ENCODE measurements at regions not wholly inside any gene's neighbourhood (a gene's known extent, or its start where the extent isn't known, plus 50 kb on each side); places are given as distances from the start of the nearest gene placed in this dataset.

- ATAC-seq (no peak), FAIRE-seq (no peak), DNase-seq (ENCODE audit: low read depth, low spot score) (no peak)
- H3K36me3 ChIP-seq (ENCODE audit: control insufficient read depth in 2 of 2, insufficient read depth in 2 of 2, low read length in 1 of 2), result no peaks in the 10 kb centered on the region
- ChIA-PET CTCF (no interaction called here), RAD21 (ENCODE audit: unreplicated experiment) (no interaction called here), POLR2A (no interaction called here), SMC1A (ENCODE audit: uncharacterized antibody, unreplicated experiment) (no interaction called here)
- H3K4me1 ChIP-seq (ENCODE audit: control insufficient read depth, insufficient read depth, low read length), result no peaks in the 10 kb centered on the region
- no peak overlapping the region for H2AFZ ChIP-seq (ENCODE audit: control insufficient read depth, low read depth, low read length)
- no peak overlapping the region for H3K4me2 ChIP-seq (ENCODE audit: control insufficient read depth, insufficient read depth)
- no peaks in the 10 kb centered on the region for H3K27me3 ChIP-seq (replicated peaks in 1 of 2; ENCODE audit: control insufficient read depth in 2 of 2, insufficient read depth in 2 of 2, low read length in 1 of 2)
- H3K79me2 ChIP-seq (ENCODE audit: control insufficient read depth, insufficient read depth, low read length), result no peaks in the 10 kb centered on the region
- H3K27ac ChIP-seq (ENCODE audit: control insufficient read depth, insufficient read depth), result no peak overlapping the region
- intact Hi-C loops (cut with micrococcal nuclease; ENCODE audit: unreplicated experiment), result no loop called here
- H3K9me3 ChIP-seq (replicated peaks; ENCODE audit: control insufficient read depth, insufficient read depth, low read length), result no peaks in the 10 kb centered on the region
- WGBS (ENCODE audit: insufficient coverage, insufficient replicate concordance, low lambda C conversion rate, missing lambda C conversion rate), result 20% methylated on average over 1 of the region's 1 CpG
- TF ChIP-seq SPI1 (IDR thresholded peaks at IDR 0.05; ENCODE audit: borderline replicate concordance, insufficient read depth, low read depth, low read length), result no peak
- TF ChIP-seq NR2F1 (conservative IDR thresholded peaks at IDR 0.05), result no peak
- TF ChIP-seq, protein P1, sequence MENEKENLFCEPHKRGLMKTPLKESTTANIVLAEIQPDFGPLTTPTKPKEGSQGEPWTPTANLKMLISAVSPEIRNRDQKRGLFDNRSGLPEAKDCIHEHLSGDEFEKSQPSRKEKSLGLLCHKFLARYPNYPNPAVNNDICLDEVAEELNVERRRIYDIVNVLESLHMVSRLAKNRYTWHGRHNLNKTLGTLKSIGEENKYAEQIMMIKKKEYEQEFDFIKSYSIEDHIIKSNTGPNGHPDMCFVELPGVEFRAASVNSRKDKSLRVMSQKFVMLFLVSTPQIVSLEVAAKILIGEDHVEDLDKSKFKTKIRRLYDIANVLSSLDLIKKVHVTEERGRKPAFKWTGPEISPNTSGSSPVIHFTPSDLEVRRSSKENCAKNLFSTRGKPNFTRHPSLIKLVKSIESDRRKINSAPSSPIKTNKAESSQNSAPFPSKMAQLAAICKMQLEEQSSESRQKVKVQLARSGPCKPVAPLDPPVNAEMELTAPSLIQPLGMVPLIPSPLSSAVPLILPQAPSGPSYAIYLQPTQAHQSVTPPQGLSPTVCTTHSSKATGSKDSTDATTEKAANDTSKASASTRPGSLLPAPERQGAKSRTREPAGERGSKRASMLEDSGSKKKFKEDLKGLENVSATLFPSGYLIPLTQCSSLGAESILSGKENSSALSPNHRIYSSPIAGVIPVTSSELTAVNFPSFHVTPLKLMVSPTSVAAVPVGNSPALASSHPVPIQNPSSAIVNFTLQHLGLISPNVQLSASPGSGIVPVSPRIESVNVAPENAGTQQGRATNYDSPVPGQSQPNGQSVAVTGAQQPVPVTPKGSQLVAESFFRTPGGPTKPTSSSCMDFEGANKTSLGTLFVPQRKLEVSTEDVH (IDR thresholded peaks at IDR 0.05; ENCODE audit: low read depth, partially characterized antibody), result no peak
- no peak for TF ChIP-seq ZZZ3 (IDR thresholded peaks at IDR 0.05; ENCODE audit: control insufficient read depth, insufficient read length, low read depth)
- TF ChIP-seq IKZF1 (conservative IDR thresholded peaks at IDR 0.05), result no peak
- no peak for TF ChIP-seq REST (IDR thresholded peaks at IDR 0.05; ENCODE audit: low read depth, low read length)
- no peak for TF ChIP-seq ESRRA (IDR thresholded peaks at IDR 0.05; ENCODE audit: low read length)
- TF ChIP-seq, protein P2, sequence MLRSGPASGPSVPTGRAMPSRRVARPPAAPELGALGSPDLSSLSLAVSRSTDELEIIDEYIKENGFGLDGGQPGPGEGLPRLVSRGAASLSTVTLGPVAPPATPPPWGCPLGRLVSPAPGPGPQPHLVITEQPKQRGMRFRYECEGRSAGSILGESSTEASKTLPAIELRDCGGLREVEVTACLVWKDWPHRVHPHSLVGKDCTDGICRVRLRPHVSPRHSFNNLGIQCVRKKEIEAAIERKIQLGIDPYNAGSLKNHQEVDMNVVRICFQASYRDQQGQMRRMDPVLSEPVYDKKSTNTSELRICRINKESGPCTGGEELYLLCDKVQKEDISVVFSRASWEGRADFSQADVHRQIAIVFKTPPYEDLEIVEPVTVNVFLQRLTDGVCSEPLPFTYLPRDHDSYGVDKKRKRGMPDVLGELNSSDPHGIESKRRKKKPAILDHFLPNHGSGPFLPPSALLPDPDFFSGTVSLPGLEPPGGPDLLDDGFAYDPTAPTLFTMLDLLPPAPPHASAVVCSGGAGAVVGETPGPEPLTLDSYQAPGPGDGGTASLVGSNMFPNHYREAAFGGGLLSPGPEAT (IDR thresholded peaks at IDR 0.05; ENCODE audit: low read depth), result no peak
- no peak for TF ChIP-seq CBX3 (IDR thresholded peaks at IDR 0.05; ENCODE audit: borderline replicate concordance, low read depth)
- no peak for TF ChIP-seq TCF12 (IDR thresholded peaks at IDR 0.05; ENCODE audit: low read depth, low read length)
- TF ChIP-seq, protein P3, sequence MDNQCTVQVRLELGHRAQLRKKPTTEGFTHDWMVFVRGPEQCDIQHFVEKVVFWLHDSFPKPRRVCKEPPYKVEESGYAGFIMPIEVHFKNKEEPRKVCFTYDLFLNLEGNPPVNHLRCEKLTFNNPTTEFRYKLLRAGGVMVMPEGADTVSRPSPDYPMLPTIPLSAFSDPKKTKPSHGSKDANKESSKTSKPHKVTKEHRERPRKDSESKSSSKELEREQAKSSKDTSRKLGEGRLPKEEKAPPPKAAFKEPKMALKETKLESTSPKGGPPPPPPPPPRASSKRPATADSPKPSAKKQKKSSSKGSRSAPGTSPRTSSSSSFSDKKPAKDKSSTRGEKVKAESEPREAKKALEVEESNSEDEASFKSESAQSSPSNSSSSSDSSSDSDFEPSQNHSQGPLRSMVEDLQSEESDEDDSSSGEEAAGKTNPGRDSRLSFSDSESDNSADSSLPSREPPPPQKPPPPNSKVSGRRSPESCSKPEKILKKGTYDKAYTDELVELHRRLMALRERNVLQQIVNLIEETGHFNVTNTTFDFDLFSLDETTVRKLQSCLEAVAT (IDR thresholded peaks at IDR 0.05), result no peak
- TF ChIP-seq MAX (IDR thresholded peaks at IDR 0.05; ENCODE audit: low read depth, low read length), result no peak
- H3K9ac ChIP-seq (ENCODE audit: control insufficient read depth, insufficient read depth, low read length), result no peak overlapping the region
- no TSS peak for BruUV-seq (replicated peaks)
- H3K4me3 ChIP-seq, result no peak overlapping the region
- in situ Hi-C loops (cut with MboI), result no loop called here
- no peaks in the 10 kb centered on the region for H4K20me1 ChIP-seq (ENCODE audit: control insufficient read depth, insufficient read depth)
Measured at GRCh38 chr12:126668538-126668937, 1598.4 kb upstream of the TMEM132C start.
